ENCODE measurements at regions not wholly inside any gene's neighbourhood (a gene's known extent, or its start where the extent isn't known, plus 50 kb on each side); places are given as distances from the start of the nearest gene placed in this dataset.

DNA sequence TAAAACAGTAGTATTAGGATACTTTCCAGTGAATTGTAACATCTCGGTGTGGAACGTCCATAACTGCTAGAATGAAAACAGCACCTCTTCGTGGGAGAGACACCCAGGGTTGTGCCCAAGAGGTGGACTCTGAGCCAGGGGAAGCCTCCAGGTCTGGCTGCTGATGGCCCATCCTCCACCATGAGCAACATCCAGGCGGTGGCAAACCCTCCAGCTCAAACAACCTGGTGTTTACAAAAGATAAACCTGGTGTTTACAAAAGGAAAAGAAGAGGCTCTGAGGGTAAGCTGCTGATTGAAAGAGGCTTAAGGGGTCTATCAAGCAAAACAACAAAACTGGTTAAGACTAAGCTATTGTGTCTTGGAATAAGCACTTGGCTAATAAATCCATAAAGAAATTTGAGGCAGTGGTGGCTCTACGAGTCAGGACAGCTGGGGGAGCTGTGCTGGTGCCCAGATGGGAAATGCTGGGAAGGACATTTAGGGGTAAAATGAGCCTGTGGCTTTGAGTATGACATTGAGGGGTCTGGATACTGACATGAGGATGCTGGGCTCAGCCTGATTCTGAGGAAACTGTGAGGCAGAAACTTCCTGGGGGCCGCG lies 909.0 kb downstream of the BRD1 start (continued):
- TF ChIP-seq, protein P1, sequence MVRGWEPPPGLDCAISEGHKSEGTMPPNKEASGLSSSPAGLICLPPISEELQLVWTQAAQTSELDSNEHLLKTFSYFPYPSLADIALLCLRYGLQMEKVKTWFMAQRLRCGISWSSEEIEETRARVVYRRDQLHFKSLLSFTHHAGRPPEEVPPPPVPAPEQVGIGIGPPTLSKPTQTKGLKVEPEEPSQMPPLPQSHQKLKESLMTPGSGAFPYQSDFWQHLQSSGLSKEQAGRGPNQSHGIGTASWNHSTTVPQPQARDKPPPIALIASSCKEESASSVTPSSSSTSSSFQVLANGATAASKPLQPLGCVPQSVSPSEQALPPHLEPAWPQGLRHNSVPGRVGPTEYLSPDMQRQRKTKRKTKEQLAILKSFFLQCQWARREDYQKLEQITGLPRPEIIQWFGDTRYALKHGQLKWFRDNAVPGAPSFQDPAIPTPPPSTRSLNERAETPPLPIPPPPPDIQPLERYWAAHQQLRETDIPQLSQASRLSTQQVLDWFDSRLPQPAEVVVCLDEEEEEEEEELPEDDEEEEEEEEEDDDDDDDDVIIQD (CRISPR knock-in tag; IDR thresholded peaks at IDR 0.05; ENCODE audit: low read depth): peak; percentile 20; the same call in 1 of the 2 replicates
- TF ChIP-seq FOXJ3 (CRISPR knock-in tag; IDR thresholded peaks at IDR 0.05; ENCODE audit: borderline replicate concordance) (peak; percentile 62; the same call in 1 of the 2 replicates), ETV5 (CRISPR knock-in tag; IDR thresholded peaks at IDR 0.05; ENCODE audit: borderline replicate concordance) (peak; percentile 41; the same call in 1 of the 2 replicates), ZNF501 (CRISPR knock-in tag; IDR thresholded peaks at IDR 0.05) (peak; percentile 46; the same call in 1 of the 2 replicates), ZBTB25 (CRISPR knock-in tag; IDR thresholded peaks at IDR 0.05) (0 out of 2 replicates have a peak, but pooled peaks have one; percentile 27), ZFP1 (CRISPR knock-in tag; IDR thresholded peaks at IDR 0.05) (0 out of 2 replicates have a peak, but pooled peaks have one; percentile 59), ZGPAT (CRISPR knock-in tag; IDR thresholded peaks at IDR 0.05) (peak; percentile 48; the same call in 1 of the 2 replicates), ZSCAN29 (CRISPR knock-in tag; conservative IDR thresholded peaks at IDR 0.05) (0 out of 2 replicates have a peak, but pooled peaks have one; percentile 33), POGK (CRISPR knock-in tag; conservative IDR thresholded peaks at IDR 0.05) (peak; percentile 55; the same call in 1 of the 2 replicates), ATF7 (IDR thresholded peaks at IDR 0.05) (no peak), ATF7 (CRISPR knock-in tag; IDR thresholded peaks at IDR 0.05) (no peak), ZNF710 (CRISPR knock-in tag; IDR thresholded peaks at IDR 0.05; ENCODE audit: borderline replicate concordance) (peak; percentile 74; the same call in 1 of the 2 replicates), EP300 (IDR thresholded peaks at IDR 0.05; ENCODE audit: low read depth in 2 of 2, low read length in 2 of 2) (peak in 1 of 2 experiments; percentile 91; a peak in 2 of 4 replicates), EP300 (CRISPR knock-in tag; IDR thresholded peaks at IDR 0.05; ENCODE audit: borderline replicate concordance) (peak; percentile 75; the same call in 1 of the 2 replicates)
- TF ChIP-seq, protein P2, sequence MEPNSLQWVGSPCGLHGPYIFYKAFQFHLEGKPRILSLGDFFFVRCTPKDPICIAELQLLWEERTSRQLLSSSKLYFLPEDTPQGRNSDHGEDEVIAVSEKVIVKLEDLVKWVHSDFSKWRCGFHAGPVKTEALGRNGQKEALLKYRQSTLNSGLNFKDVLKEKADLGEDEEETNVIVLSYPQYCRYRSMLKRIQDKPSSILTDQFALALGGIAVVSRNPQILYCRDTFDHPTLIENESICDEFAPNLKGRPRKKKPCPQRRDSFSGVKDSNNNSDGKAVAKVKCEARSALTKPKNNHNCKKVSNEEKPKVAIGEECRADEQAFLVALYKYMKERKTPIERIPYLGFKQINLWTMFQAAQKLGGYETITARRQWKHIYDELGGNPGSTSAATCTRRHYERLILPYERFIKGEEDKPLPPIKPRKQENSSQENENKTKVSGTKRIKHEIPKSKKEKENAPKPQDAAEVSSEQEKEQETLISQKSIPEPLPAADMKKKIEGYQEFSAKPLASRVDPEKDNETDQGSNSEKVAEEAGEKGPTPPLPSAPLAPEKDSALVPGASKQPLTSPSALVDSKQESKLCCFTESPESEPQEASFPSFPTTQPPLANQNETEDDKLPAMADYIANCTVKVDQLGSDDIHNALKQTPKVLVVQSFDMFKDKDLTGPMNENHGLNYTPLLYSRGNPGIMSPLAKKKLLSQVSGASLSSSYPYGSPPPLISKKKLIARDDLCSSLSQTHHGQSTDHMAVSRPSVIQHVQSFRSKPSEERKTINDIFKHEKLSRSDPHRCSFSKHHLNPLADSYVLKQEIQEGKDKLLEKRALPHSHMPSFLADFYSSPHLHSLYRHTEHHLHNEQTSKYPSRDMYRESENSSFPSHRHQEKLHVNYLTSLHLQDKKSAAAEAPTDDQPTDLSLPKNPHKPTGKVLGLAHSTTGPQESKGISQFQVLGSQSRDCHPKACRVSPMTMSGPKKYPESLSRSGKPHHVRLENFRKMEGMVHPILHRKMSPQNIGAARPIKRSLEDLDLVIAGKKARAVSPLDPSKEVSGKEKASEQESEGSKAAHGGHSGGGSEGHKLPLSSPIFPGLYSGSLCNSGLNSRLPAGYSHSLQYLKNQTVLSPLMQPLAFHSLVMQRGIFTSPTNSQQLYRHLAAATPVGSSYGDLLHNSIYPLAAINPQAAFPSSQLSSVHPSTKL (CRISPR knock-in tag; IDR thresholded peaks at IDR 0.05): peak; percentile 82

Data from HepG2 (cell line).